ENCODE measurements at regions not wholly inside any gene's neighbourhood (a gene's known extent, or its start where the extent isn't known, plus 50 kb on each side); places are given as distances from the start of the nearest gene placed in this dataset.

DNA sequence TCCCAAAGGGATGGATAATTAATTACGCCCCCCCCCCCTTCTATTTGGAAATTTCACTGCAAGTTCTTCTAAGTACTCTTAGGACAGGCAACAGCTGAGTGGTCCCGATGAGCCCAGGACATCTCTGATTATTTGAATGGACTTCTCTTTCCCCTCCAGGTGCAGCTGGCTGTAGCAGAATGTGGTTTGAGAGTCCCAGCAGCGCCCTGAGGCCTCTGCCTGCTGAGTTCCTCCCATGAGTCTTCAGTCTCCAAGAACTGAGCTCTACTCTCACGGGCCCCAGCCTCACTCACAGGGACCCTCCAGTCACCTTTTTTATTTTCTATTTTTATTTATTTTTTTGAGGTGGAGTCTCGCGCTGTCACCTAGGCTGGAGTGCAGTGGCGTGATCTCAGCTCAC lies 63.6 kb upstream of the SFMBT2 start:
- TF ChIP-seq POLR2AphosphoS5 (IDR thresholded peaks at IDR 0.05; ENCODE audit: borderline replicate concordance, low read depth, low read length): no peak
- TF ChIP-seq EZH2 (IDR thresholded peaks at IDR 0.05): no peak
- TF ChIP-seq FOXP2 (optimal IDR thresholded peaks at IDR 0.05; ENCODE audit: control extremely low read depth, extremely low read length, insufficient read depth): no peak

Data from SK-N-MC (cell line).